GM21576 (cell line): ENCODE measurements at regions not wholly inside any gene's neighbourhood (a gene's known extent, or its start where the extent isn't known, plus 50 kb on each side); places are given as distances from the start of the nearest gene placed in this dataset.
"Not testable (repeated sequence)": the region's sequence is repeated elsewhere in the genome, so short reads cannot be mapped to it uniquely, and the experiment has no call there.

ENCODE experiments used
- ATAC-seq: cut with Tn5 transposase; IDR thresholded peaks from one replicate; pipeline ENCODE4 v1.9.1; 2021; ENCODE audit warnings: mild to moderate bottlenecking, moderate library complexity; ENCODE audit not compliant: unreplicated experiment

DNA sequence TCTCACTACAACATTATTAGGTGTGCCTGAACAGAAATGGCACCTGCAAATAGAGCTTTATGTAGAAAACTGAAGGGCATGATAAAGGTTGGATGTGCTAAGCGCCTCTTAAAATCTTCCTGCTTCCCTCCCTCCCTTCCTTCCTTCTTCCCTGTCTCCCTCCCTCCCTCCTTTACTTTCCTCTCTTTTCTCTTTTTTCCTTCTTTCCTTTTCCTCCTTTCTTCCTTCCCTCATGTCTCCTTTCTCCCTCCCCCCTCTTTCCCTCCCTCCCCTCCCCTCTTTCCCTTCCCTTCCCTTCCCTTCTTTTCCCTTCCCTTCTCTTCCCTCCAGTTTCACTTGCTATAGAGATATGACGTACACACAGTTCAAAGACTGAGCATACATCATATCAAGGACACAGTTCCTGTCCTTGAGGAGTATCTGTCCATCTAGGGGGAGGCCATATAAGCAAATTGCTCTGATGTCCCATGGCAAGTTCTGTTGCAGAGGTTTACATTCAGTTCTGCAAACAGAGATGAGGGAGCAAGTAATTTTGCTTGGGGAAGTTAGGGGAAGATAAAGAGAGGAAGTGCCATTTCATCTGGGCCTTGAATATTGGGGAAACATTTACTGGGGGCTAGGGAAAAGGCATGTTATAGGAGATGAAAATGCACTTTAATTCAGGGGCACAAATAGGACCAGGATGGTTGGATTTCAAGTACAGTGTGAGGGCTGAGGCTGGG is 79.0 kb upstream of the EEF1E1 start:
- no peak for ATAC-seq

DNA sequence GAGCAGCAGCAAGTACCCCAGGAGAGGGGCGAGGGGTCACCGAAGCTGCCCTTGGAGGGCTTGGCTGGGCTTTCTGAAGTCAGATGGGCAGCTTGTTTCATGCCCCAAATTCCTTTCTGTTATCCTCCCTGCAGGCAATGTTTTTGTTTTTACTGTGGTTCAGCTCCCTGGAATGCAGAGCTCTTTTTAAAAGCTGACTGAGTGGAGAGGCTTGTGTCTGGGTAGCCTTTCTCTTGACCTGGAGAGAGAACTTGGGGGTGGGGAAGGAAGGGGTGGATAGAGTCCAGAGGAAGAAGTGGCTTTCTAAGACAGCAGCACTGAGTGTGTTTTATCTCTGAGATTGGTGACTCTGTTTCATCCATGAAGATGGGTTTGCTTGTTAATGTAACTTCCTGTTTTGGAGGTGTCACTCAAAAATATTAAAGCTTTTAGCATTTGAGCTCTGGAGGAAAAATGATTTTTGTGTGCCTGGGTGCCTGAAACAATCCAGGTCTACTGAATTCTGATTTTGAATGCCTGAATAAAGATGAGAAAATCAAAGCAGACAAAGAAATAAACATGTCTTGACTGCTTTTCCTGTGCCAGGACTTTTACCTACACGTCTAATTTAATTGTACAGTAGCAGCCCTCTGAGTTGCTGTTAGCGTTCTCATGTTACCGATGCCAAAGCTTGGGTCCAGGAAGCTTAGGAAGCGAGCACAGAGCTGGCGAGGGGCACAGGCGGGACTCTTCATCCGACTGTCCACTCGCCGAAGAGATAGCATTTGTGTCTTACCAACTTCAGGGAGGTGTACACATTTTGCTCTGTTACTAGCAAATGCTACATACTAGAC is 78.2 kb upstream of the EEF1E1 start:
- no peak for ATAC-seq

DNA sequence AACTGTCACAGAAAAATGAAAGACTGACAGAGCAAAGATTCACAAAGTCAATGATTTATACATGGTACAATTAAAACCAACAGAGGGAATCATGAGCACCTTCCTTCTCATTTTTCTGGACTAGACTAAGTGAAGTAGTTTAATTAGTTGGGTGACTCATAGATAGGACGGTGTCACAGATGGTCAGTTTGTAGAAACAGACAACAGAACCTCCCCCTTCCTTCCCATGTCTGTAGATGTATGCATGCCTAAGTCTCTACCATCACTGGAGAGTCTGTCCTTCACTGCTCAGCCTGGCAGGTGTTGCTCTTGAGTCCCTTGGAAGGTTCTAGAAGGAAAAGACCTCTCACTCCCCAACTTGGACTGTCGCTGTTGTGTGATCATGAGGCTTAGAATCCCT is 75.4 kb upstream of the EEF1E1 start:
- ATAC-seq, result no peak

DNA sequence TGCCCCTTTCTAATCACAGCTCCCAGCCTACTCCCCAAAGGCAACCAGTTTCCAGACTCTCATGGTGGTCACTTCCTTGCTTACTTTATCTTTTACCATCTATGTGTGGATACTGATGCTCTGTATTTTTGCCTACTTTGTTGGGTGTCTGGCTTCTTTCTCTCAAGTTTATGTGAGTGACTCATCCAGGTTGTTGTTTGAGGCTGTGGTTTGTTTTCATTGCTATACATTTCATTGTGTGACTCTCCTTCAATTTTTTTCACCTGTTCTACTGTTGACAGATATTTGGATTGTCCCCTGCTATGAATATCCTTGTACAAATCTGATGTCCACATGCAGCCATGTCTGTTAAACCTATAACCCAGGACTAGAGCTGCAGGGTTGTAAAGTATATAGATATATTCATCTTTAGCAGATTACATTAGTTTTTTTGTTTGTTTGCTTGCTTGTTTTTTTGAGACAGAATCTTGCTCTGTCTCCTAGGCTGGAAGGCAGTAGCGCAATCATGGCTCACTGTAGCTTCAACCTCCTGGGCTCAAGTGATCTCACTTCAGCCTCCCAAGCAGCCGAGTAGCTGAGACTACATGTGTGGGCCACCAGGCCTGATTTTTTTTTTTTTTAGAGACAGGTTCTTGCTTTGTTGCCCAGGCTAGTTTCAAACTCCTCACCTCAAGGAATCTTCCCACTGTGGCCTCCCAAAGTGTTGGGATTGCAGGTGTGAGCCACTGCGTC is 72.9 kb upstream of the EEF1E1 start:
- ATAC-seq, result no peak

GRCh38 chr6:8174571-8174970 is 72.2 kb upstream of the EEF1E1 start:
- ATAC-seq, result no peak

GRCh38 chr6:8172530-8172929 is 70.2 kb upstream of the EEF1E1 start:
- no peak for ATAC-seq

- ATAC-seq, result no peak
Observed at GRCh38 chr6:8170754-8171153, 68.4 kb upstream of the EEF1E1 start.

GRCh38 chr6:8170245-8170644 is 67.9 kb upstream of the EEF1E1 start:
- no peak for ATAC-seq

- no peak for ATAC-seq
Observed at GRCh38 chr6:8166156-8166555, 63.8 kb upstream of the EEF1E1 start.

DNA sequence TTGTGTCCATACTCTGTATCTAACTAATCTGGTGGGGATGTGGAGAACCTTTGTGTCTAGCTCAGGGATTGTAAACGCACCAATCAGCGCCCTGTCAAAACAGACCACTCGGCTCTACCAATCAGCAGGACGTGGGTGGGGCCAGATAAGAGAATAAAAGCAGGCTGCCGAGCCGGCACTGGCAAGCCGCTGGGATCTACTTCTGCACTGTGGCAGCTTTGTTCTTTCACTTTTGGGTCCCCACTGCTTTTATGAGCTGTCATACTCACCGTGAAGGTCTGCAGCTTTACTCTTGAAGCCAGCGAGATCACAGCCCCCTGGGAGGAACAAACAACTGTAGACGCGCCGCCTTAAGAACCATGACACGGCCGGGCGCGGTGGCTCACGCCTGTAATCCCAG is 62.7 kb upstream of the EEF1E1 start:
- not testable (repeated sequence) for ATAC-seq

GRCh38 chr6:8164281-8164680 is 61.9 kb upstream of the EEF1E1 start:
- not testable (repeated sequence) for ATAC-seq

GRCh38 chr6:8159966-8160365 is 57.6 kb upstream of the EEF1E1 start:
- ATAC-seq, result no peak

DNA sequence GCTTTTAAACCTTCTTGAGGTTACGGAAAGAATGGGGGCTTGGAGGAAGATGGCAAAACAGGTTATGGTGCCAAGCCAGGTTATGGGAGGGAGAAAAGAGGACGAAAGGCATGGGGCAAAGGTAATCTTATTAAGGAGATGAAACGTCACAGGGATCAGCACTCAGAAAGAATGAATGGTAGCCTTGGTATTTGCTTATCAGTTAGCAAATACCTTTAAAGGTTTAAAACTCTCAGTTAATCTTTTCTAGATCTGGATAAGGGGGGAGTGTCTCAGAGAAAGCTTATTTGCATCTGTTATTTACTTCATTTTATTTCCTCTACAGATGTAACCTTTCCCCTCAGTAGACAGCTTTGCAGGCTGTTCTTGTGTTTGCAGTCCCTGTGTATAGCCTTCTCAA is 55.5 kb upstream of the EEF1E1 start:
- ATAC-seq, result no peak

DNA sequence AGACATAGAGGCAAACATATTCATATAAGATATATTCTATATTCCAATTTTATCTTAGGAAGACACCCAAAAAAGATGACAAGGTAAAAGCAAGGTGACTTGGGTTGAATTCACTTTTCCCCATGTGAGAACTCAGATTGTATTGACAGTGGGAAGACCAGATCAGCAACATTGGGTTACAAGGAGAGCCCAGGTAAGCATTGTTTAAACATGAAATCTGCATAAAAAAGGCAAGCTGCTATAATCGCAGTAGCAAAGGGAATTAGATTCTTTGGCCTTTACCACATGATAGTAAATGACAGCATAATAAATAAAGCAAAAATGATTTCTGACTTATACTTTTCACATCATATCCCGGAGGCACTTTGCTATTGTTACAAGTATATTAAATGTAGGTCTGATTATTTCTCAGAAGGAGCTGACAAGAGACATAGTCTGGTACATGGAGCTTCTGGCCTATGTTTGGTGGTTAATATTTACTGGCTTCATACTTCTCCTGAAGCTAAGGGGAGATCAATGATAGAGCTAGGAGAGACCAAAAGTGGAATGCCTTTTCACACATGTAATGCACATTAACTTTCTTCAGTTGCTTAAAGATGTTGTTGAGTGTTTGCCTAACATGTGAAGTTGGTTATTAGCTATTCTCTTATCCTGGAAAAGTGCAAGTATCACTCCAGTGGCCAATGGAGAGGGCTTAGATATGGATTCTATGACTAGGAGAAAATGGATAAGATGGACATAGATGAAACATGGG is 53.1 kb upstream of the EEF1E1 start:
- no peak for ATAC-seq
